HG02970 (cell line): ENCODE measurements at regions not wholly inside any gene's neighbourhood (a gene's known extent, or its start where the extent isn't known, plus 50 kb on each side); places are given as distances from the start of the nearest gene placed in this dataset.
"Not testable (repeated sequence)": the region's sequence is repeated elsewhere in the genome, so short reads cannot be mapped to it uniquely, and the experiment has no call there.

ENCODE experiments used
- ATAC-seq: cut with Tn5 transposase; IDR thresholded peaks from one replicate; pipeline ENCODE4 v1.9.1; 2021; ENCODE audit warnings: mild to moderate bottlenecking, moderate library complexity, moderate number of reproducible peaks; ENCODE audit not compliant: unreplicated experiment, low FRiP score

GRCh38 chr19:28612275-28612769 lies 600.6 kb downstream of the UQCRFS1 start:
- ATAC-seq, result no peak

GRCh38 chr19:28611227-28611914 lies 601.6 kb downstream of the UQCRFS1 start:
- ATAC-seq, result not testable (repeated sequence)

GRCh38 chr19:28610731-28611130 lies 602.2 kb downstream of the UQCRFS1 start:
- no peak for ATAC-seq

GRCh38 chr19:28609944-28610343 lies 603.0 kb downstream of the UQCRFS1 start:
- ATAC-seq, result no peak

- no peak for ATAC-seq
Observed at GRCh38 chr19:28609091-28609755, 603.7 kb downstream of the UQCRFS1 start.

GRCh38 chr19:28608292-28608691 lies 604.7 kb downstream of the UQCRFS1 start:
- no peak for ATAC-seq

GRCh38 chr19:28607066-28607583 lies 605.8 kb downstream of the UQCRFS1 start:
- no peak for ATAC-seq

GRCh38 chr19:28606269-28607032 lies 606.5 kb downstream of the UQCRFS1 start:
- no peak for ATAC-seq

GRCh38 chr19:28605501-28606268 lies 607.3 kb downstream of the UQCRFS1 start:
- no peak for ATAC-seq

- ATAC-seq, result no peak
Observed at GRCh38 chr19:28603453-28603852, 609.5 kb downstream of the UQCRFS1 start.

GRCh38 chr19:28602675-28603298 lies 610.2 kb downstream of the UQCRFS1 start:
- no peak for ATAC-seq

GRCh38 chr19:28601723-28602440 lies 611.1 kb downstream of the UQCRFS1 start:
- no peak for ATAC-seq

- no peak for ATAC-seq
Observed at GRCh38 chr19:28598861-28599260, 614.1 kb downstream of the UQCRFS1 start.

GRCh38 chr19:28596561-28597071 lies 616.3 kb downstream of the UQCRFS1 start:
- ATAC-seq, result no peak

- no peak for ATAC-seq
Observed at GRCh38 chr19:28595722-28596480, 617.0 kb downstream of the UQCRFS1 start.

- ATAC-seq, result no peak
Observed at GRCh38 chr19:28594737-28595136, 618.2 kb downstream of the UQCRFS1 start.

- not testable (repeated sequence) for ATAC-seq
Observed at GRCh38 chr19:28589991-28590411, 623.0 kb downstream of the UQCRFS1 start.

- no peak for ATAC-seq
Observed at GRCh38 chr19:28586474-28586873, 626.5 kb downstream of the UQCRFS1 start.
